DOHH2 (cell line): ENCODE measurements at regions not wholly inside any gene's neighbourhood (a gene's known extent, or its start where the extent isn't known, plus 50 kb on each side); places are given as distances from the start of the nearest gene placed in this dataset.

Experiments
- H3F3A ChIP-seq: fragments of 200-600 bp; sonication (generic), shearing (Covaris generic); 2 replicates; pipeline ENCODE4 v1.6.0; 2016; ENCODE audit warnings: antibody characterized with exemption, mild to moderate bottlenecking; ENCODE audit not compliant: control insufficient read depth, insufficient read depth
- H3K27ac ChIP-seq: fragments of 200-600 bp; sonication (generic); 2 replicates; pipeline ENCODE4 v1.5.1; 2014; ENCODE audit warnings: low read depth, mild to moderate bottlenecking, low read length, moderate library complexity
- H3K27me3 ChIP-seq: fragments of 200-600 bp; sonication (generic); 2 replicates; pipeline ENCODE4 v1.6.1; 2014; ENCODE audit warnings: mild to moderate bottlenecking, low read length, mixed read lengths; ENCODE audit not compliant: control insufficient read depth
- H3K36me3 ChIP-seq: fragments of 200-600 bp; sonication (generic); 2 replicates; pipeline ENCODE4 v1.6.1; 2014; ENCODE audit warnings: mild to moderate bottlenecking, low read length, moderate library complexity, mixed read lengths; ENCODE audit not compliant: control insufficient read depth
- H3K4me1 ChIP-seq: fragments of 200-600 bp; sonication (generic); 2 replicates; pipeline ENCODE4 v1.6.1; 2014; ENCODE audit warnings: mild to moderate bottlenecking, low read length, mixed read lengths; ENCODE audit not compliant: control insufficient read depth
- H3K4me2 ChIP-seq: fragments of 200-600 bp; sonication (generic); 2 replicates; pipeline ENCODE4 v1.6.0; 2014; ENCODE audit warnings: mild to moderate bottlenecking, low read length, moderate library complexity
- H3K4me3 ChIP-seq: fragments of 200-600 bp; sonication (generic); 2 replicates; pipeline ENCODE4 v1.5.1; 2014; ENCODE audit warnings: mild to moderate bottlenecking, low read length, mixed read lengths
- H3K79me2 ChIP-seq: fragments of 200-600 bp; sonication (generic); 2 replicates; pipeline ENCODE4 v1.6.1; 2014; ENCODE audit warnings: mild to moderate bottlenecking, low read length, mixed read lengths; ENCODE audit not compliant: control insufficient read depth
- H3K9me2 ChIP-seq: fragments of 200-600 bp; sonication (generic); replicated peaks from 2 replicates; pipeline ENCODE4 v1.6.1; 2014; ENCODE audit warnings: mild to moderate bottlenecking, low read length, mixed read lengths; ENCODE audit not compliant: control insufficient read depth
- H3K9me3 ChIP-seq: fragments of 200-600 bp; sonication (generic); 2 replicates; pipeline ENCODE4 v1.6.1; 2014; ENCODE audit warnings: antibody characterized with exemption, low read length, mixed read lengths; ENCODE audit not compliant: control insufficient read depth, insufficient read depth
- H4K20me1 ChIP-seq: fragments of 200-600 bp; sonication (generic); 2 replicates; pipeline ENCODE4 v1.6.0; 2014; ENCODE audit warnings: low read depth, mild to moderate bottlenecking, antibody characterized with exemption, low read length, moderate library complexity; ENCODE audit not compliant: control insufficient read depth, insufficient read depth
- EZH2phosphoT487 ChIP-seq: fragments of 200-600 bp; sonication (generic); IDR thresholded peaks from 2 replicates; pipeline ENCODE4 v1.6.1; 2017; ENCODE audit warnings: borderline replicate concordance, mild to moderate bottlenecking, antibody characterized with exemption, low read length, moderate library complexity, mixed read lengths
- TF ChIP-seq, protein P1 (sequence below): fragments of 200-600 bp; sonication (generic); IDR thresholded peaks from one replicate; pipeline ENCODE4 v1.5.1; 2014; ENCODE audit warnings: antibody characterized with exemption, mild to moderate bottlenecking, low read depth, low read length; ENCODE audit not compliant: poor library complexity, severe bottlenecking

DNA sequence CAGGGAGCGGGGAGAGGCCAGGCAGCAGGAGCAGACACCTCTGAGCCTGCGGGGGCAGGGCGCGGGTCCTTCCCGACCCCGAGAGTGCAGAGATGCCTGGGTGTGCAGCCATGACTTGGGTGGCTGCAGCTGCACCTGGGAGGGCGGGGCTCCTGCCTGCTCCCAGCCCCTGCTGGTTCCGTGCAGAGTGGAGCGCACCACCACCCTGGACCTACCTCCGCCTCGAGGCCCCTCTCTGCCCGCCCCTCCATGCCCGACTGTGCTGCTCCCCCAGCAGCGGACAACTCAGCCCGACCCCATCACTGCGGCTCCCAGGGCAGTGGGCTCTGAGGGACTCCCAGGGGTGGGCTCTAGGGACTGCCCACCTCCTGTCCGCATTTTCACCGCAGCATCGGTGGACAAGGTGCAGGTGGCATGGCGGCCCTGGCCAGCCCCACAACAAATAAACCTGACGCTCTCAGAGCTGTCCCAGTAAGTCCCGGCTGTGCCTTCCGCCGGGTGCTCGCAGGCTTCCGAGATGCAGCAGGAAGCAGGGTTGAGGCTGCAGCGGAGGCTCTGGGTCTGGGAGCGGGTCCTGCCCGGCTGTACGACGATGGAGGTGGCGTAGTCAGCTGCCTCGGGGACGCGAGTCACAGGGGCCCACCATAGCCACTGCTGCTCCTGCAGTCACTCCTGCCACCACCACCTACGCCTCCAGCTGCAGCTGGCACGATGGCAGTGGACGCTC lies 392.0 kb upstream of the CCDC196 start:
- TF ChIP-seq, protein P1, sequence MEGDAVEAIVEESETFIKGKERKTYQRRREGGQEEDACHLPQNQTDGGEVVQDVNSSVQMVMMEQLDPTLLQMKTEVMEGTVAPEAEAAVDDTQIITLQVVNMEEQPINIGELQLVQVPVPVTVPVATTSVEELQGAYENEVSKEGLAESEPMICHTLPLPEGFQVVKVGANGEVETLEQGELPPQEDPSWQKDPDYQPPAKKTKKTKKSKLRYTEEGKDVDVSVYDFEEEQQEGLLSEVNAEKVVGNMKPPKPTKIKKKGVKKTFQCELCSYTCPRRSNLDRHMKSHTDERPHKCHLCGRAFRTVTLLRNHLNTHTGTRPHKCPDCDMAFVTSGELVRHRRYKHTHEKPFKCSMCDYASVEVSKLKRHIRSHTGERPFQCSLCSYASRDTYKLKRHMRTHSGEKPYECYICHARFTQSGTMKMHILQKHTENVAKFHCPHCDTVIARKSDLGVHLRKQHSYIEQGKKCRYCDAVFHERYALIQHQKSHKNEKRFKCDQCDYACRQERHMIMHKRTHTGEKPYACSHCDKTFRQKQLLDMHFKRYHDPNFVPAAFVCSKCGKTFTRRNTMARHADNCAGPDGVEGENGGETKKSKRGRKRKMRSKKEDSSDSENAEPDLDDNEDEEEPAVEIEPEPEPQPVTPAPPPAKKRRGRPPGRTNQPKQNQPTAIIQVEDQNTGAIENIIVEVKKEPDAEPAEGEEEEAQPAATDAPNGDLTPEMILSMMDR: no peak
- no peak for TF ChIP-seq EZH2phosphoT487
- no peaks in the 10 kb centered on the region for H3F3A ChIP-seq
- H3K27me3 ChIP-seq: no peaks in the 10 kb centered on the region
- no peaks in the 10 kb centered on the region for H4K20me1 ChIP-seq
- H3K9me2 ChIP-seq: no peaks in the 10 kb centered on the region
- H3K27ac ChIP-seq: no peak overlapping the region
- no peak overlapping the region for H3K4me2 ChIP-seq
- no peaks in the 10 kb centered on the region for H3K79me2 ChIP-seq
- H3K4me3 ChIP-seq: no peak overlapping the region
- no peaks in the 10 kb centered on the region for H3K9me3 ChIP-seq
- no peaks in the 10 kb centered on the region for H3K36me3 ChIP-seq
- H3K4me1 ChIP-seq: no peaks in the 10 kb centered on the region

DNA sequence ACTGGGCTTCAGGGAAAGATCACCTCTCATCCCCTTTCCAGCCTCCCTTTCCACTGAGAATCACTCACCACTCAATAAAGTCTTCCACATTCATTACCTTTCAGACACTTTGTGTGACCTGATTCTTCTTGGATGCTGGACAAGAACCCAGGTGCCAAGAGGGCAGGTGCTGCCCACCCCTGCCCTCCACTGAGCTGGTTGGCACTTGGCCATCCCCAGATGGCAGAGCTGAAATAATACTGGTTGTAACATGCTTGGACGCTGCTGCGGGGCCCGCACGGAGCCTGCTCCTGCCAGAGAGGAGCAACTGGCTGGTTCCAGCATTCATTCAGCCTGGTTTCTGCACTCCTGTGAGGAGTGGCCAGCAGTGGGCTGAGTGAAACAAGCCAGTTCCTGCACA lies 386.7 kb upstream of the CCDC196 start:
- H3K4me2 ChIP-seq: no peak overlapping the region
- no peak for TF ChIP-seq EZH2phosphoT487
- TF ChIP-seq, protein P1: no peak

DNA sequence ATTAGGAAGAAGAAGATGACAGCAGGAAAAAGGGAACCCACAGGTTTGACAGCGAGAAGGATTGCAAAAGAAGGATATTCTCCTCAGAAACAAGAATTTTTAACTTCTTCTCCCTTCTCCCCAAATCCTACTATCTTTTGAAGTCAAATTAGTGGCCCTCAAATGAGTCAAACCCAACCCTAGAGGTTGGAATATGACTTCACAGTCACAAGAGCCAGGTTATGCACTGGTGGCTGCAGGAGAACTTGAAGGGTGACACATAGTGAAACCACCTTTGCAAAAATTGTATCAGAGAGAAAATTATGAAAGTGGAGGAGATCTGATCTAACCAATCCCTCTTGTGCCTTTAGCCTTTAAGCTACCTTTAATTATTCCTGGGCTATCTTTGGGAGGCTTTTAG lies 386.2 kb upstream of the CCDC196 start:
- no peak for TF ChIP-seq EZH2phosphoT487
- TF ChIP-seq, protein P1: no peak
- no peaks in the 10 kb centered on the region for H3K9me2 ChIP-seq
- H3K4me2 ChIP-seq: no peak overlapping the region
- no peaks in the 10 kb centered on the region for H3K27me3 ChIP-seq
- no peak overlapping the region for H3K4me3 ChIP-seq
- no peaks in the 10 kb centered on the region for H4K20me1 ChIP-seq
- H3K27ac ChIP-seq: no peak overlapping the region
- no peaks in the 10 kb centered on the region for H3K79me2 ChIP-seq
- no peaks in the 10 kb centered on the region for H3K36me3 ChIP-seq
- H3K9me3 ChIP-seq: no peaks in the 10 kb centered on the region
- H3F3A ChIP-seq: no peaks in the 10 kb centered on the region
- H3K4me1 ChIP-seq: no peaks in the 10 kb centered on the region

More for the DNA sequence above, 386.7 kb upstream of the CCDC196 start:
- Histone ChIP-seq H3K4me3 (no peak overlapping the region), H4K20me1 (no peaks in the 10 kb centered on the region), H3K27me3 (no peaks in the 10 kb centered on the region), H3K4me1 (no peaks in the 10 kb centered on the region), H3F3A (no peaks in the 10 kb centered on the region), H3K79me2 (no peaks in the 10 kb centered on the region), H3K27ac (no peak overlapping the region), H3K9me2 (no peaks in the 10 kb centered on the region), H3K9me3 (no peaks in the 10 kb centered on the region), H3K36me3 (no peaks in the 10 kb centered on the region)

DNA sequence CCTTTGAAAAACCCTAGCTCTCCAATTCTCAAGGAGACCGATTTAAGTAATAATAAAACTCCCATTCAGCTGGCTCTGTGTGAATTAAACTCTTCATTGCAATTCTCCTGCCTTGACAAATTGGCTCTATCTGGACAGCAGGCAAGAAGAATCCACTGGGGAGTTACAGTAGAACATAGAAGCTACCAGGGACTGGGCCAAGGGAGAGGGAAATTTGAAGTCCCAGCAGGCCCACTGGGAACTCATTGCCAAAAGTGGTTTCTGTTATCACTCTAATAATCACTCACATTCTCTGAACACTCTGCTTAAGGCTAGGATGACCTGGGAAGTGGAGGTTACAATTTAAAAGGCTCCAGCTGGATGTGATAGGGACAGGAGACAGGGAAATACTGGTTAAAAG lies 384.5 kb upstream of the CCDC196 start:
- Histone ChIP-seq H3F3A (no peaks in the 10 kb centered on the region), H3K4me1 (no peaks in the 10 kb centered on the region), H4K20me1 (no peaks in the 10 kb centered on the region), H3K36me3 (no peaks in the 10 kb centered on the region), H3K9me2 (no peaks in the 10 kb centered on the region), H3K4me3 (no peak overlapping the region), H3K4me2 (no peak overlapping the region), H3K9me3 (no peaks in the 10 kb centered on the region), H3K27ac (no peak overlapping the region), H3K79me2 (no peaks in the 10 kb centered on the region), H3K27me3 (no peaks in the 10 kb centered on the region)
- TF ChIP-seq EZH2phosphoT487: no peak
- TF ChIP-seq, protein P1: no peak
